ENCODE measurements at regions not wholly inside any gene's neighbourhood (a gene's known extent, or its start where the extent isn't known, plus 50 kb on each side); places are given as distances from the start of the nearest gene placed in this dataset.

GRCh38 chr4:81790477-81790876 is 318.8 kb upstream of the RASGEF1B start:
- TF ChIP-seq POLR2AphosphoS5 (IDR thresholded peaks at IDR 0.05) (no peak), CTCF (IDR thresholded peaks at IDR 0.05) (no peak), POLR2A (IDR thresholded peaks at IDR 0.05) (no peak), EP300 (IDR thresholded peaks at IDR 0.05; ENCODE audit: low read depth) (no peak)

Measured in transverse colon (tissue), 4 donors.